GM21576 (cell line): ENCODE measurements at regions not wholly inside any gene's neighbourhood (a gene's known extent, or its start where the extent isn't known, plus 50 kb on each side); places are given as distances from the start of the nearest gene placed in this dataset.

Experiments
- ATAC-seq: cut with Tn5 transposase; IDR thresholded peaks from one replicate; pipeline ENCODE4 v1.9.1; 2021; ENCODE audit warnings: mild to moderate bottlenecking, moderate library complexity; ENCODE audit not compliant: unreplicated experiment

DNA sequence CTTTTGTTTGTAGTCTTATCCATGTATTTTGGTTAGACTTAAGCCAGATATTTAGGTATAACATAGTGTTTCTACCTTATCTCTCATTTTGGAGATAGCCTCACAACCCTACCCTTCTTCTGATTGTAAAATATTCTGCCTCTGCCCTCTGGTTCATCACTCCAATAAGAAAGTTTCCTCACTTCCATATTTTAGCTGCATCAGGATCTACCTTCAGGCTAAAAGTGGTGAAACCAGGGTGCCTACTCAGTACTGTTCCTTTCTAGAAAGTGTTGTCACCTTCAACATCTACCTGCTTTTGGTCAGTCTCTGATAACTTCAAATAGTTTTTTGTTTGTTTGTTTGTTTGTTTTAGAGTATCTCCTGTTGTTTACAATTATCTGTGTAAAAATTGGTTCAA, 294.6 kb downstream of the ANXA1 start:
- ATAC-seq: no peak

GRCh38 chr9:73451003-73451402, 299.3 kb downstream of the ANXA1 start:
- ATAC-seq: no peak

- no peak for ATAC-seq
Observed at GRCh38 chr9:73459817-73460216, 308.2 kb downstream of the ANXA1 start.

DNA sequence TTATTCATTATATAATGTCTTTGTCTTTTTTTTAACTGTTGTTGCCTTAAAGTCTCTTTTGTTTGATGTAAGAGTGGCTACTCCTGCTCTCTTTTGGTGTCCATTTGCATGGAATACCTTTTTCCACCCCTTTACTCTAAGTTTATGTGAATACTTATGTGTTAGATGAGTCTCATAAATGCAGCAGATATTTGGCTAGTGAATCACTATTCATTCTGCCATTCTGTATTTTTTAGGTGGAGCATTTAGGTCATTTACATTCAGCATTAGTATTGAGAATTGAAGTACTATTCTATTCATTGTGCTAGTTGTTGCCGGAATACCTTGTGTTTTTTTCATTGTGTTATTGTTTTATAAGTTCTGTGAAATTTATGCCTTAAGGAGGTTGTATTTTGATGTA, 317.1 kb downstream of the ANXA1 start:
- ATAC-seq: no peak

GRCh38 chr9:73470766-73471165, 319.1 kb downstream of the ANXA1 start:
- ATAC-seq: no peak

DNA sequence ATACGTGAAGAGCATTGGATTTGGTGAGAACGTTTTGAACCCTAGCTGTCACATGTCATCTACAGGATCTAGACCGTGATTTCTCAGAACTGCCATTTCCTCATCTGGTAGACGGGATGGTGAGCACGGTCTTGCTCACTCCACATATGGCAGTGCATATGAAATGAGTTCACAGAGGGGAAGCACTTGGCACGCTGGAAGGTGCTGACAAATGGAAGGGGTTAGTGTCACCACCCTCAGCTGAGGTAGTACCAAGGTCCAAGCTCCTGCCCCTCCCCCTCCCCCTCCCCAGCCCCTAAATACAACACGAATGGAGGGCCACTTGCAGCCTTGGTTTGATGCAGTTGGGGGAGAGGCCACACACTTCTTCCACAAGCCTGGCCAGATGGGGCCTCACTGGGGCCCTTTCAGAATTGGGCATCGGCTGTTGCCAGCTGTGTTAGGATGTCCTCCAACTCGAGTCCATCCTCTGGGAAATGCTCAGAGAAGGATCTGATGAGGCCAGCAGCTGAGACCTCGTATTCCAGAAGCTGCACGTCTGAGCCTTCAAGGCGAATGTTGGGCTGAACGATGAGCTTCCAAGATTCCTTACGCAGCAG, 322.4 kb downstream of the ANXA1 start:
- no peak for ATAC-seq

- ATAC-seq: no peak
Observed at GRCh38 chr9:73474625-73475024, 323.0 kb downstream of the ANXA1 start.

- no peak for ATAC-seq
Observed at GRCh38 chr9:73494894-73495293, 343.2 kb downstream of the ANXA1 start.

DNA sequence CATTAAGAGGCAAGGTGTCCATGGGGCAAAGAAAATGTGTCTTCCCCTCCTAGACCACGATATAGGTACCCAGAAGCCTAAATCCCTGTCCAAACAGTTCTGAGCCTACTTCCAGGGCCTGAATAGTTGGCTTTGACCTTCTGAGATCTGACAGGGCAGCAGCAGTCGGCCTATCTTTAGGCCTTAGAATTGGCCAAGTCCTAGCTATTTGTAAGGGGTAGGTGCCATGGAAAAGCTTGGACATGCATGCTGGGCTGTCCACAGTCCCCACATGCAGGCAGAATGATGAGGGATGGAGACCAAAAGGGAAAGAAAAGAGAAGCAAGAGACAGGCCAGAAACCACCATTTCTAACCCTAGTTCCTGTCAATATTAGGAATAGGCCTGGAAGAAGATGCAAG, 346.1 kb downstream of the ANXA1 start:
- no peak for ATAC-seq

- no peak for ATAC-seq
Observed at GRCh38 chr9:73515216-73515615, 363.6 kb downstream of the ANXA1 start.

- no peak for ATAC-seq
Observed at GRCh38 chr9:73523391-73523790, 371.7 kb downstream of the ANXA1 start.

- no peak for ATAC-seq
Observed at GRCh38 chr9:73525350-73525749, 373.7 kb downstream of the ANXA1 start.

DNA sequence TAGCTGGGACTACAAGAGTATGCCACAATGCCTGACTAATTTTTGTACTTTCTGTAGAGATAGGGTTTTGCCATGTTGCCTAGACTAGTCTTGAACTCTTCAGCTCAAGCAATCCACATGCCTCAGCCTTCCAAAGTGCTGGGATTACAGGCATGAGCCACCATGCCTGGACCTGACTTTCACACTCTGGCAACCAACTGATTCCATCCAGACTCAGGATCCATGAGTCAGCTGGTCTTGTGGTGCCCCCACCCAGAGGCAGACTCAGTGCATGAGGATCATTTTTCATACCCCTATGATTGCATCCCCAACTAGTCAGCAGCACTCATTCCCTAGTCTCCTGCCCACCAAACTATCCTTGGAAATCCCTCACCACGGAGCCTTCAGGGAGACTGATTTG, 375.9 kb downstream of the ANXA1 start:
- no peak for ATAC-seq

- ATAC-seq: no peak
Observed at GRCh38 chr9:73528926-73529325, 377.3 kb downstream of the ANXA1 start.

- ATAC-seq: no peak
Observed at GRCh38 chr9:73529666-73530065, 378.0 kb downstream of the ANXA1 start.

- ATAC-seq: no peak
Observed at GRCh38 chr9:73531051-73531532, 379.4 kb downstream of the ANXA1 start.

DNA sequence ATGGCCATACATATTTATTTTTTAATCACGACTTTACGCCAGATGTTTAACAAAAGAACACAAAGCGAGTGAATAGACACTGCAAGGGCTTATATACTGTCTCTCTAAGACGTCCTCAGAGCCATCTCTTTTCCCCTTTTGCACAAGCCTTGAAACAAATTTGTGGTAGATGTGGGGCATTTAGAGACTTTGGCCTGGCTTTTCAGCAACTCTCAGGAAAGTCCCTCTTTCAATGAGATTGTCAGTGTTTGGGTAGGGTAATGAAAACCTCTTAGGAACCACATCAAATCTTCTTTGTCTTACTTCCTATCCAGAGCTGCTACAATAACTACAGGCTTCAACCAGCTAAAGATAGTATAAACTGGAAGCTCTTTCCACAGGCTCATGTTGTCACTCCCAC, 380.0 kb downstream of the ANXA1 start:
- ATAC-seq: no peak

- no peak for ATAC-seq
Observed at GRCh38 chr9:73532985-73533384, 381.3 kb downstream of the ANXA1 start.

DNA sequence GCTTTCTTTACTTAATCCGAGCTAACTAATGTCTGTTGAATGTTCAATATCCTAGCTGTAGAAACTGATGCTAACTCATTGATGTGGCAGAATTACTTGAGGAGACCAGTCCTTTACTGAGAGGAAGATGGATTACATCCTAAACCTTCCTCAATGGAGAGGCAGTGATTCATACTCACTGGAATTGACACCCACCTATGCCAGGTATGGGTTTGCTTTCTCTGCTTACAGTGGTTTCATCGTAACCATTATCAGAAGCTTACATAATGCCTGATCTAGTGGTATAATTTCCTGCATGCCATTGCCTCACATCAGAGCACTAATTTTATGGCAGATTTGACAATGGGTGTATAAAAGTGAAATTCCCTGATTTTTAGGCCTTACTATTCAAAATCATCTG, 384.7 kb downstream of the ANXA1 start:
- no peak for ATAC-seq

DNA sequence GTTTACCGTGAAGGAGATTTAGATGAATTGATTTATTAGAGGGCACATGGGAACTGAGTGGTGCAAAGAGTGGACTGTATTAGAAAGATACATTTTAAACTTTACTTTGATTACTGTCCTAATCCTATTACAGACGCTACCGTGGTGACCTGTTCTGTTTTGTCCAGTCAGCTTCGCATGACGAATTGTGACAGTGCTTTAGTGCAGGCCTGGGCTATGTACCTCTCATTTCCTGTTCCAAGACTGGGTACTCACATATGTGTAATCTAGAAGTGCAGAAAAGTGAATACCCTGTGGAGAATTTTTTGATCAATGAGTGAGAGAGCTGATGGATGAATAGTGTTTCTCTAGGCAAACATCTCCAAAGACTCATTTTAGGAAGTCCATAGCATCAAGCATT, 385.9 kb downstream of the ANXA1 start:
- no peak for ATAC-seq

DNA sequence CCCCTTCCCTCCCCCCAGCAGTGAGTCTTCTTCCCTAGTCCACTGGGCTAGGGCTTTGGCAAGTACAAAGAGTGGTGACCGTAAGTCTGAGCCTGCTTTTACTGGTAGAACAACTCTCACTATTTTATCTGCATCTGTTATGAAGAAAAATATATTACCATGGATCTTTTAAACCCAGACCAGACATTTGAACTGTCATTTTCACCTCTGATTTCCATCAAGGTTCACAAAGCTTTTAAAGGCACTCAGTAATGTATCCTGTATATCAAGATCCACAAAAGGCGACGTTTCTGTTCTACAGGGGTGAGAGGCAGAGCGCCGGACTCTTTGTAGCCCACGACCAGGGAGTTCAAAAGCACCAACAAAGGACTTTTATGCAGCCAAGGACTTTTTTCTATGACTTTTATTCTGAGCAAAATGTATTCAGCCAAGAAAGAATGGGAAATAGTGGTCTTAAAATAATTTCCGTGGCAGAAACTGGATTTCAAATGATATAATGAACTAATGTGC, 388.3 kb downstream of the ANXA1 start:
- no peak for ATAC-seq

DNA sequence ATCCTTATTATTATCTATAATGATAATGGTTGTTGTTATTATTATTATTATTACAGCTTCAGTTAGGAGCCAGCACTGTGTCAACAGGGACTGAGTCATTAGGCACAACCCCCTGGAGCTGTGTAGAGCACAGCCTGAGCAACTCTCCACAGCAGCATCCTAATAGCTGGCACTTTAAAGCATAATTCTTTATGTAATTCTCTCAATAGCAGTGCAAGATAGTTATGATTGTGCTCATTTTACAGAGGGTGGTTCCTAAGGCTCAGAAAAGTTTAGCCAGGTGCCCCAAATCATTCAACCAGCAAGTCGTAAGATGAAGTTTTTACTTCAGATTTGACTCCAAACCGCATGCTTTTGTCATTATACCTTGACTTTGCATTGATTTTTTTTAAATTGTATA, 390.3 kb downstream of the ANXA1 start:
- no peak for ATAC-seq

DNA sequence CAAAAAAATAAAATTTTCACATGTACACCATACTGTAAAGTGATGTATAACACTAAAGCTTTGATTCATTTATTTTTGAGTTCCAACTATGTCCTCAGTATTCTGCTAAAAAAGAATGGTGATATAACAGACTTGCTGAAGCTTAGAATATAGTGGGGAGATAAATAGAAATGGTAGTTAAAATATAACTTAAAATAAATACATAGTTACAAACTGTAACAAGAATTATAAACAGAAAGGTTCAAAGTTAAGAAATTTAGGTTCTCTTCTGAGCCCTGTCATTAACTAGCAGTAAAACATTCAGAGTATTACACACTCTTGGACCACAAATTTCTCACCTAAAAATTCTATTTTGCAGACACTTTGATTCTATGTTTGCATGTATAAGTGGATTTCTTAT, 392.1 kb downstream of the ANXA1 start:
- ATAC-seq: no peak
